ENCODE measurements at regions not wholly inside any gene's neighbourhood (a gene's known extent, or its start where the extent isn't known, plus 50 kb on each side); places are given as distances from the start of the nearest gene placed in this dataset.

DNA sequence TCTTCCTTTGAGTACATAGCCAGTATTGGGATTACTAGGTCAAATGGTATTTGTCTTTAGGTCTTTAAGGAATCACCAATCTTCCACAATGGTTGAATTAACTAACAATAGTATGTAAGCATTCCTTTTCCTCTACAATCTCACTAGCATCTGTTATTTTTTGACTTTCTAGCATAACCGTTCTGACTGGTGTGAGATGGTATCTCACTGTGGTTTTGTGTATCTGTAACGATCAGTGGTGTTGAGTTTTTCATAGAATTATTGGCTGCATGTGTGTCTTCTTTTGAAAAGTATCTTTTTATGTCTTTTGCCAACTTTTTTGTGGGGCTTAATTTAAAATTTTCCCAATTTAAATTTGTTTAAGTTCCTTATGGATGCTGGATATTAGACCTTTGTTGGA lies 81.5 kb upstream of the ASTN2 start:
- TF ChIP-seq NRF1 (IDR thresholded peaks at IDR 0.05; ENCODE audit: low read depth, low read length) (no peak), MEF2A (IDR thresholded peaks at IDR 0.05; ENCODE audit: borderline replicate concordance, low read depth) (no peak), EP300 (IDR thresholded peaks at IDR 0.05; ENCODE audit: borderline replicate concordance in 1 of 2, low read depth in 1 of 2, low read length in 1 of 2) (no peak), YY1 (IDR thresholded peaks at IDR 0.05; ENCODE audit: low read depth) (no peak), RCOR1 (IDR thresholded peaks at IDR 0.05; ENCODE audit: low read length) (no peak), POLR2AphosphoS5 (IDR thresholded peaks at IDR 0.05; ENCODE audit: low read depth, low read length) (no peak)
- TF ChIP-seq, protein P1, sequence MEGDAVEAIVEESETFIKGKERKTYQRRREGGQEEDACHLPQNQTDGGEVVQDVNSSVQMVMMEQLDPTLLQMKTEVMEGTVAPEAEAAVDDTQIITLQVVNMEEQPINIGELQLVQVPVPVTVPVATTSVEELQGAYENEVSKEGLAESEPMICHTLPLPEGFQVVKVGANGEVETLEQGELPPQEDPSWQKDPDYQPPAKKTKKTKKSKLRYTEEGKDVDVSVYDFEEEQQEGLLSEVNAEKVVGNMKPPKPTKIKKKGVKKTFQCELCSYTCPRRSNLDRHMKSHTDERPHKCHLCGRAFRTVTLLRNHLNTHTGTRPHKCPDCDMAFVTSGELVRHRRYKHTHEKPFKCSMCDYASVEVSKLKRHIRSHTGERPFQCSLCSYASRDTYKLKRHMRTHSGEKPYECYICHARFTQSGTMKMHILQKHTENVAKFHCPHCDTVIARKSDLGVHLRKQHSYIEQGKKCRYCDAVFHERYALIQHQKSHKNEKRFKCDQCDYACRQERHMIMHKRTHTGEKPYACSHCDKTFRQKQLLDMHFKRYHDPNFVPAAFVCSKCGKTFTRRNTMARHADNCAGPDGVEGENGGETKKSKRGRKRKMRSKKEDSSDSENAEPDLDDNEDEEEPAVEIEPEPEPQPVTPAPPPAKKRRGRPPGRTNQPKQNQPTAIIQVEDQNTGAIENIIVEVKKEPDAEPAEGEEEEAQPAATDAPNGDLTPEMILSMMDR (IDR thresholded peaks at IDR 0.05), result no peak
- TF ChIP-seq, protein P2, sequence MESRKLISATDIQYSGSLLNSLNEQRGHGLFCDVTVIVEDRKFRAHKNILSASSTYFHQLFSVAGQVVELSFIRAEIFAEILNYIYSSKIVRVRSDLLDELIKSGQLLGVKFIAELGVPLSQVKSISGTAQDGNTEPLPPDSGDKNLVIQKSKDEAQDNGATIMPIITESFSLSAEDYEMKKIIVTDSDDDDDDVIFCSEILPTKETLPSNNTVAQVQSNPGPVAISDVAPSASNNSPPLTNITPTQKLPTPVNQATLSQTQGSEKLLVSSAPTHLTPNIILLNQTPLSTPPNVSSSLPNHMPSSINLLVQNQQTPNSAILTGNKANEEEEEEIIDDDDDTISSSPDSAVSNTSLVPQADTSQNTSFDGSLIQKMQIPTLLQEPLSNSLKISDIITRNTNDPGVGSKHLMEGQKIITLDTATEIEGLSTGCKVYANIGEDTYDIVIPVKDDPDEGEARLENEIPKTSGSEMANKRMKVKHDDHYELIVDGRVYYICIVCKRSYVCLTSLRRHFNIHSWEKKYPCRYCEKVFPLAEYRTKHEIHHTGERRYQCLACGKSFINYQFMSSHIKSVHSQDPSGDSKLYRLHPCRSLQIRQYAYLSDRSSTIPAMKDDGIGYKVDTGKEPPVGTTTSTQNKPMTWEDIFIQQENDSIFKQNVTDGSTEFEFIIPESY (IDR thresholded peaks at IDR 0.05; ENCODE audit: borderline replicate concordance, low read depth), result no peak
- TF ChIP-seq, protein P3, sequence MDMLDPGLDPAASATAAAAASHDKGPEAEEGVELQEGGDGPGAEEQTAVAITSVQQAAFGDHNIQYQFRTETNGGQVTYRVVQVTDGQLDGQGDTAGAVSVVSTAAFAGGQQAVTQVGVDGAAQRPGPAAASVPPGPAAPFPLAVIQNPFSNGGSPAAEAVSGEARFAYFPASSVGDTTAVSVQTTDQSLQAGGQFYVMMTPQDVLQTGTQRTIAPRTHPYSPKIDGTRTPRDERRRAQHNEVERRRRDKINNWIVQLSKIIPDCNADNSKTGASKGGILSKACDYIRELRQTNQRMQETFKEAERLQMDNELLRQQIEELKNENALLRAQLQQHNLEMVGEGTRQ (IDR thresholded peaks at IDR 0.05; ENCODE audit: borderline replicate concordance, low read depth, low read length), result no peak
- TF ChIP-seq, protein P4, sequence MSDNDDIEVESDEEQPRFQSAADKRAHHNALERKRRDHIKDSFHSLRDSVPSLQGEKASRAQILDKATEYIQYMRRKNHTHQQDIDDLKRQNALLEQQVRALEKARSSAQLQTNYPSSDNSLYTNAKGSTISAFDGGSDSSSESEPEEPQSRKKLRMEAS (IDR thresholded peaks at IDR 0.05; ENCODE audit: low read depth), result no peak
